H1 (cell line): ENCODE measurements at regions not wholly inside any gene's neighbourhood (a gene's known extent, or its start where the extent isn't known, plus 50 kb on each side); places are given as distances from the start of the nearest gene placed in this dataset.

Experiments
- CTCF ChIA-PET: fragments of 300-600 bp; sonication (Branson Sonifier 250); formaldehyde crosslinking; loops from one replicate; lab custom pipeline; 2021; ENCODE audit not compliant: partially characterized antibody; lab: Charles Lee
- POLR2A ChIA-PET: fragments of 300-600 bp; sonication (Branson Sonifier 250); formaldehyde crosslinking; loops from one replicate; lab custom pipeline; 2021; ENCODE audit warnings: inconsistent platforms; ENCODE audit not compliant: partially characterized antibody; lab: Charles Lee
- DNase-seq, 2 experiments: peaks; one replicate each; pipeline versions ENCODE4 v3.0.0 to v3.0.0-alpha.2; 2010 to 2022; ENCODE audit warnings: low spot score in 2 of 2, low read depth in 1 of 2, mixed read lengths in 1 of 2
- FAIRE-seq: peaks from 2 replicates; lab custom pipeline; 2011; peaks lifted over from hg19 to GRCh38; lab: Jason Lieb, UNC
- H2AFZ ChIP-seq: 2 replicates; pipeline ENCODE4 v1.8.1; 2012; ENCODE audit warnings: low read length, inconsistent platforms
- H2AK5ac ChIP-seq: 2 replicates; pipeline ENCODE4 v1.6.1; 2013; ENCODE audit warnings: low read depth, low read length
- H2BK120ac ChIP-seq: replicated peaks from 2 replicates; pipeline ENCODE3; 2013; ENCODE audit warnings: low read depth, low read length, inconsistent platforms
- H2BK12ac ChIP-seq: 2 replicates; pipeline ENCODE4 v1.6.1; 2013; ENCODE audit warnings: low read depth, low read length
- H2BK15ac ChIP-seq: 2 replicates; pipeline ENCODE4 v1.6.1; 2013; ENCODE audit warnings: low read length
- H2BK20ac ChIP-seq: 2 replicates; pipeline ENCODE4 v1.6.1; 2013; ENCODE audit warnings: low read length
- H2BK5ac ChIP-seq: 2 replicates; pipeline ENCODE4 v1.6.1; 2013; ENCODE audit warnings: low read depth, low read length
- H3K14ac ChIP-seq: 2 replicates; pipeline ENCODE4 v1.6.1; 2013; ENCODE audit warnings: inconsistent platforms; ENCODE audit not compliant: insufficient read length
- H3K18ac ChIP-seq: 2 replicates; pipeline ENCODE4 v1.6.1; 2013; ENCODE audit warnings: low read length; ENCODE audit errors: extremely low read depth
- H3K23ac ChIP-seq: 2 replicates; pipeline ENCODE4 v1.6.1; 2013; ENCODE audit warnings: inconsistent platforms; ENCODE audit not compliant: insufficient read length
- H3K23me2 ChIP-seq: 2 replicates; pipeline ENCODE4 v1.6.1; 2013; ENCODE audit warnings: low read depth, low read length
- H3K27ac ChIP-seq: 2 replicates; pipeline ENCODE4 v1.6.1; 2011; ENCODE audit warnings: low read depth, low read length, inconsistent platforms
- H3K27me3 ChIP-seq, 4 experiments: replicated peaks in 1 of 4; 1 replicate in 1 of 4; 2 replicates in 3 of 4; pipeline versions ENCODE4 v1.6.1 to v1.8.1; 2011 to 2013; ENCODE audit warnings: low read length in 3 of 4, mild to moderate bottlenecking in 3 of 4, inconsistent platforms in 2 of 4, mixed read lengths in 2 of 4, moderate library complexity in 1 of 4; ENCODE audit not compliant: control insufficient read depth in 3 of 4, insufficient read depth in 3 of 4; ENCODE audit errors: extremely low read depth in 1 of 4
- H3K36me3 ChIP-seq, 4 experiments: 2 replicates each; pipeline versions ENCODE4 v1.6.1 to v1.8.1; 2011 to 2013; ENCODE audit warnings: mild to moderate bottlenecking in 4 of 4, low read length in 3 of 4, moderate library complexity in 2 of 4, control low read depth in 1 of 4, inconsistent platforms in 1 of 4; ENCODE audit not compliant: insufficient read depth in 4 of 4, control insufficient read depth in 2 of 4
- H3K4ac ChIP-seq: replicated peaks from 2 replicates; pipeline ENCODE3; 2013; ENCODE audit warnings: low read length, low read depth, mixed read lengths, inconsistent platforms; ENCODE audit not compliant: insufficient read length
- H3K4me1 ChIP-seq, 4 experiments: replicated peaks in 1 of 4; 1 replicate in 1 of 4; 2 replicates in 3 of 4; pipeline versions ENCODE4 v1.6.1 to v1.8.1; 2011 to 2013; ENCODE audit warnings: low read length in 3 of 4, inconsistent platforms in 2 of 4, mixed read lengths in 1 of 4; ENCODE audit not compliant: insufficient read depth in 4 of 4, control insufficient read depth in 3 of 4
- H3K4me2 ChIP-seq, 2 experiments: 2 replicates each; pipeline versions ENCODE4 v1.6.1 to v1.8.1; 2011 to 2013; ENCODE audit warnings: low read depth in 2 of 2, low read length in 2 of 2, control low read depth in 1 of 2, inconsistent platforms in 1 of 2, mild to moderate bottlenecking in 1 of 2; ENCODE audit not compliant: insufficient read depth in 1 of 2
- H3K4me3 ChIP-seq, 4 experiments: fragments of 200-600, 300-600 bp in 1 of 4; sonication (generic), shearing (Covaris generic), sonication (Bioruptor Twin) in 1 of 4; 2 replicates each; pipeline versions ENCODE4 v1.5.1 to v1.8.1; 2011 to 2016; ENCODE audit warnings: low read length in 4 of 4, low read depth in 3 of 4, control low read depth in 2 of 4, inconsistent platforms in 2 of 4, mild to moderate bottlenecking in 2 of 4, mixed read lengths in 1 of 4, moderate library complexity in 1 of 4; ENCODE audit not compliant: insufficient read depth in 2 of 4; ENCODE audit errors: extremely low read depth in 1 of 4
- H3K56ac ChIP-seq: replicated peaks from 2 replicates; pipeline ENCODE3; 2013; ENCODE audit warnings: low read depth, mild to moderate bottlenecking, mixed read lengths, low read length, inconsistent platforms; ENCODE audit not compliant: insufficient read length
- H3K79me1 ChIP-seq: 2 replicates; pipeline ENCODE4 v1.6.1; 2013; ENCODE audit warnings: low read depth, low read length, control low read depth
- H3K79me2 ChIP-seq, 2 experiments: 2 replicates each; pipeline versions ENCODE4 v1.6.1 to v1.8.1; 2012 to 2013; ENCODE audit warnings: low read length in 2 of 2, mild to moderate bottlenecking in 2 of 2, inconsistent platforms in 1 of 2; ENCODE audit not compliant: insufficient read depth in 2 of 2, control insufficient read depth in 1 of 2
- H3K9ac ChIP-seq, 4 experiments: replicated peaks in 1 of 4; 1 replicate in 1 of 4; 2 replicates in 3 of 4; pipeline versions ENCODE4 v1.6.1 to v1.8.1; 2011 to 2013; ENCODE audit warnings: low read depth in 3 of 4, low read length in 3 of 4, control low read depth in 2 of 4, mild to moderate bottlenecking in 2 of 4, moderate library complexity in 2 of 4, inconsistent platforms in 1 of 4; ENCODE audit errors: extremely low read depth in 1 of 4
- H3K9me3 ChIP-seq, 2 experiments: 2 replicates each; pipeline versions ENCODE4 v1.6.1 to v1.8.1; 2012 to 2013; ENCODE audit warnings: mild to moderate bottlenecking in 2 of 2, moderate library complexity in 2 of 2, control low read depth in 1 of 2, inconsistent platforms in 1 of 2, low read depth in 1 of 2, low read length in 1 of 2, mixed read lengths in 1 of 2; ENCODE audit not compliant: insufficient read depth in 2 of 2
- H4K20me1 ChIP-seq, 2 experiments: replicated peaks in 1 of 2; 2 replicates each; pipeline versions ENCODE3 to v1.8.1; 2011 to 2013; ENCODE audit warnings: inconsistent platforms in 2 of 2, low read length in 2 of 2, mild to moderate bottlenecking in 1 of 2; ENCODE audit not compliant: insufficient read depth in 2 of 2, control insufficient read depth in 1 of 2
- H4K5ac ChIP-seq: 2 replicates; pipeline ENCODE4 v1.6.1; 2013; ENCODE audit warnings: low read length, low read depth, mixed read lengths, inconsistent platforms; ENCODE audit not compliant: insufficient read length
- H4K8ac ChIP-seq: 2 replicates; pipeline ENCODE4 v1.8.0; 2013; ENCODE audit warnings: mild to moderate bottlenecking, moderate library complexity, low read length, inconsistent platforms; ENCODE audit not compliant: insufficient read depth; ENCODE audit errors: extremely low read depth
- H4K91ac ChIP-seq: replicated peaks from 2 replicates; pipeline ENCODE3; 2013; ENCODE audit warnings: low read length, mixed read lengths, inconsistent platforms; ENCODE audit not compliant: insufficient read length
- BCL11A ChIP-seq, 2 experiments: IDR thresholded peaks; one replicate each; pipeline ENCODE4 v1.6.1; 2011; ENCODE audit warnings: low read depth in 2 of 2, low read length in 2 of 2, mild to moderate bottlenecking in 2 of 2
- CTBP2 ChIP-seq: IDR thresholded peaks from 2 replicates; pipeline ENCODE4 v1.7.0; 2011; ENCODE audit warnings: borderline replicate concordance, mild to moderate bottlenecking, moderate library complexity, mixed read lengths, low read length; ENCODE audit not compliant: insufficient read depth, insufficient read length
- EP300 ChIP-seq, 2 experiments: IDR thresholded peaks; 1 replicate in 1 of 2; 2 replicates in 1 of 2; pipeline ENCODE4 v1.6.1; 2011 to 2012; ENCODE audit warnings: low read depth in 2 of 2, low read length in 2 of 2, mild to moderate bottlenecking in 2 of 2, borderline replicate concordance in 1 of 2, inconsistent platforms in 1 of 2, moderate library complexity in 1 of 2
- GABPA ChIP-seq: IDR thresholded peaks from 2 replicates; pipeline ENCODE4 v1.6.1; 2011; ENCODE audit warnings: mild to moderate bottlenecking, low read length, moderate library complexity, borderline replicate concordance; ENCODE audit not compliant: insufficient read depth
- KDM4A ChIP-seq: IDR thresholded peaks from one replicate; pipeline ENCODE4 v1.7.1; 2012; ENCODE audit warnings: low read depth, mild to moderate bottlenecking, moderate library complexity, low read length, inconsistent platforms; ENCODE audit not compliant: severe bottlenecking
- PHF8 ChIP-seq: fragments of 200-600 bp; sonication (generic); conservative IDR thresholded peaks from 2 replicates; pipeline ENCODE4 v1.7.1; 2012; ENCODE audit warnings: low read depth, mild to moderate bottlenecking, inconsistent platforms, low read length, moderate library complexity
- POLR2A ChIP-seq, 2 experiments: IDR thresholded peaks; 1 replicate in 1 of 2; 2 replicates in 1 of 2; pipeline ENCODE4 v1.6.1; 2011; ENCODE audit warnings: low read depth in 2 of 2, low read length in 2 of 2, mild to moderate bottlenecking in 2 of 2; ENCODE audit errors: control extremely low read depth in 1 of 2
- SAP30 ChIP-seq: fragments of 300-600 bp; sonication (generic); IDR thresholded peaks from 2 replicates; pipeline ENCODE4 v1.7.1; 2012; ENCODE audit warnings: low read length, moderate library complexity, mild to moderate bottlenecking, inconsistent platforms; ENCODE audit not compliant: insufficient read depth, insufficient replicate concordance
- YY1 ChIP-seq: IDR thresholded peaks from 2 replicates; pipeline ENCODE4 v1.6.1; 2011; ENCODE audit warnings: low read depth, mild to moderate bottlenecking, low read length
- TF ChIP-seq, protein P1 (sequence below), 3 experiments: IDR thresholded peaks; 1 replicate in 2 of 3; 2 replicates in 1 of 3; pipeline versions ENCODE4 v1.5.1 to v1.6.1; 2011; ENCODE audit warnings: low read length in 3 of 3, mild to moderate bottlenecking in 3 of 3, inconsistent platforms in 2 of 3, low read depth in 1 of 3, moderate library complexity in 1 of 3; ENCODE audit not compliant: insufficient read depth in 1 of 3; ENCODE audit errors: control extremely low read depth in 1 of 3

GRCh38 chr14:56959869-56960268 is 149.6 kb upstream of the OTX2 start:
- Histone ChIP-seq H2AK5ac (no peak overlapping the region), H2BK5ac (no peak overlapping the region), H3K18ac (no peak overlapping the region), H3K4me3 (no peak overlapping the region), H4K5ac (no peak overlapping the region), H3K79me1 (no peaks in the 10 kb centered on the region), H3K79me2 (no peaks in the 10 kb centered on the region), H3K27me3 (no peaks in the 10 kb centered on the region), H4K91ac (no peak overlapping the region), H3K23me2 (no peaks in the 10 kb centered on the region), H3K9me3 (no peaks in the 10 kb centered on the region), H3K4ac (no peak overlapping the region), H3K23ac (no peak overlapping the region), H3K36me3 (no peaks in the 10 kb centered on the region), H2BK15ac (no peak overlapping the region), H2BK120ac (no peak overlapping the region), H3K4me2 (no peak overlapping the region), H3K14ac (no peak overlapping the region), H2BK20ac (no peak overlapping the region), H3K27ac (no peak overlapping the region), H4K20me1 (no peaks in the 10 kb centered on the region), H3K56ac (no peak overlapping the region), H2AFZ (no peak overlapping the region), H2BK12ac (no peak overlapping the region), H3K4me1 (no peaks in the 10 kb centered on the region; a peak in 1 of 7 replicates), H4K8ac (no peak overlapping the region), H3K9ac (no peak overlapping the region)
- no peak for FAIRE-seq
- POLR2A ChIA-PET = no interaction called here
- DNase-seq = no peak
- TF ChIP-seq EP300 (IDR thresholded peaks at IDR 0.05; ENCODE audit: borderline replicate concordance in 1 of 2, low read depth in 2 of 2, low read length in 2 of 2) = no peak
- TF ChIP-seq KDM4A = no peak
- no peak for TF ChIP-seq YY1
- no peak for TF ChIP-seq CTBP2
- TF ChIP-seq POLR2A (IDR thresholded peaks at IDR 0.05; ENCODE audit: control extremely low read depth in 1 of 2, low read depth in 2 of 2, low read length in 2 of 2) = no peak
- no peak for TF ChIP-seq PHF8
- TF ChIP-seq, protein P1, sequence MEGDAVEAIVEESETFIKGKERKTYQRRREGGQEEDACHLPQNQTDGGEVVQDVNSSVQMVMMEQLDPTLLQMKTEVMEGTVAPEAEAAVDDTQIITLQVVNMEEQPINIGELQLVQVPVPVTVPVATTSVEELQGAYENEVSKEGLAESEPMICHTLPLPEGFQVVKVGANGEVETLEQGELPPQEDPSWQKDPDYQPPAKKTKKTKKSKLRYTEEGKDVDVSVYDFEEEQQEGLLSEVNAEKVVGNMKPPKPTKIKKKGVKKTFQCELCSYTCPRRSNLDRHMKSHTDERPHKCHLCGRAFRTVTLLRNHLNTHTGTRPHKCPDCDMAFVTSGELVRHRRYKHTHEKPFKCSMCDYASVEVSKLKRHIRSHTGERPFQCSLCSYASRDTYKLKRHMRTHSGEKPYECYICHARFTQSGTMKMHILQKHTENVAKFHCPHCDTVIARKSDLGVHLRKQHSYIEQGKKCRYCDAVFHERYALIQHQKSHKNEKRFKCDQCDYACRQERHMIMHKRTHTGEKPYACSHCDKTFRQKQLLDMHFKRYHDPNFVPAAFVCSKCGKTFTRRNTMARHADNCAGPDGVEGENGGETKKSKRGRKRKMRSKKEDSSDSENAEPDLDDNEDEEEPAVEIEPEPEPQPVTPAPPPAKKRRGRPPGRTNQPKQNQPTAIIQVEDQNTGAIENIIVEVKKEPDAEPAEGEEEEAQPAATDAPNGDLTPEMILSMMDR (IDR thresholded peaks at IDR 0.05; ENCODE audit: control extremely low read depth in 1 of 3, insufficient read depth in 1 of 3, low read depth in 1 of 3, low read length in 3 of 3) = no peak
- TF ChIP-seq GABPA = no peak
- no peak for TF ChIP-seq BCL11A (IDR thresholded peaks at IDR 0.05; ENCODE audit: low read depth in 2 of 2, low read length in 2 of 2)
- TF ChIP-seq SAP30 = no peak
- CTCF ChIA-PET = no interaction called here
